SK-N-SH treated with all-trans-retinoic acid at 6 μM for 48 hours (cell line): ENCODE measurements at regions not wholly inside any gene's neighbourhood (a gene's known extent, or its start where the extent isn't known, plus 50 kb on each side); places are given as distances from the start of the nearest gene placed in this dataset.

Experiments
- ATAC-seq: fragments of 200-7000 bp; cut with Tn5 transposase; 3 replicates; pipeline ENCODE4 v1.9.1; 2020; ENCODE audit warnings: mild to moderate bottlenecking, moderate library complexity
- ARNTL ChIP-seq: fragments of 450-650 bp; formaldehyde crosslinking; IDR thresholded peaks from 2 replicates; pipeline ENCODE4 v1.5.0; 2020; ENCODE audit warnings: low read depth, mild to moderate bottlenecking, moderate library complexity, borderline replicate concordance
- BACH2 ChIP-seq: fragments of 250-450 bp; sonication (Bioruptor Pico); IDR thresholded peaks from 2 replicates; pipeline ENCODE4 v1.9.0; 2021; ENCODE audit warnings: mild to moderate bottlenecking, borderline replicate concordance
- CREB5 ChIP-seq: fragments of 250-450 bp; sonication (Bioruptor Pico); IDR thresholded peaks from 2 replicates; pipeline ENCODE4 v1.5.1; 2020; ENCODE audit warnings: low read depth, mild to moderate bottlenecking, moderate library complexity
- CSDC2 ChIP-seq: fragments of 250-450 bp; sonication (Bioruptor Pico); IDR thresholded peaks from 2 replicates; pipeline ENCODE4 v1.5.0; 2020; ENCODE audit warnings: mild to moderate bottlenecking, moderate library complexity
- CSRNP3 ChIP-seq: fragments of 250-450 bp; sonication (Bioruptor Pico); IDR thresholded peaks from 2 replicates; pipeline ENCODE4 v1.5.1; 2021; ENCODE audit warnings: mild to moderate bottlenecking, moderate library complexity
- ESRRG ChIP-seq: fragments of 250-450 bp; sonication (Bioruptor Pico); IDR thresholded peaks from 2 replicates; pipeline ENCODE4 v1.6.1; 2021; ENCODE audit warnings: mild to moderate bottlenecking
- GLIS3 ChIP-seq: fragments of 250-450 bp; sonication (Bioruptor Pico); IDR thresholded peaks from 2 replicates; pipeline ENCODE4 v1.5.0; 2020; ENCODE audit warnings: mild to moderate bottlenecking, moderate library complexity
- OSR1 ChIP-seq: fragments of 250-450 bp; sonication (Bioruptor Pico); IDR thresholded peaks from 2 replicates; pipeline ENCODE4 v1.8.0; 2022; ENCODE audit warnings: moderate library complexity, mild to moderate bottlenecking, inconsistent platforms
- PATZ1 ChIP-seq: fragments of 250-450 bp; sonication (Bioruptor Pico); IDR thresholded peaks from 2 replicates; pipeline ENCODE4 v1.8.0; 2020; ENCODE audit warnings: mild to moderate bottlenecking, moderate library complexity, borderline replicate concordance
- POU6F1 ChIP-seq: fragments of 250-450 bp; sonication (Bioruptor Pico); IDR thresholded peaks from 2 replicates; pipeline ENCODE4 v1.8.0; 2021; ENCODE audit warnings: low read depth, mild to moderate bottlenecking, moderate library complexity, borderline replicate concordance
- PPARA ChIP-seq: fragments of 250-450 bp; sonication (Bioruptor Pico); IDR thresholded peaks from 2 replicates; pipeline ENCODE4 v1.5.0; 2020; ENCODE audit warnings: mild to moderate bottlenecking, borderline replicate concordance
- RARB ChIP-seq: fragments of 250-450 bp; sonication (Bioruptor Pico); IDR thresholded peaks from 2 replicates; pipeline ENCODE4 v1.8.0; 2021; ENCODE audit warnings: mild to moderate bottlenecking, moderate library complexity
- SNAI2 ChIP-seq: fragments of 250-450 bp; sonication (Bioruptor Pico); IDR thresholded peaks from 2 replicates; pipeline ENCODE4 v1.5.0; 2020; ENCODE audit warnings: mild to moderate bottlenecking, moderate library complexity
- TCF4 ChIP-seq: fragments of 250-450 bp; sonication (Bioruptor Pico); IDR thresholded peaks from 2 replicates; pipeline ENCODE4 v1.8.0; 2021; ENCODE audit warnings: mild to moderate bottlenecking, moderate library complexity, borderline replicate concordance
- TOX ChIP-seq: fragments of 250-450 bp; sonication (Bioruptor Pico); IDR thresholded peaks from 2 replicates; pipeline ENCODE4 v1.8.0; 2021; ENCODE audit warnings: mild to moderate bottlenecking, moderate library complexity, borderline replicate concordance
- ZFP30 ChIP-seq: fragments of 450-650 bp; formaldehyde crosslinking; IDR thresholded peaks from 2 replicates; pipeline ENCODE4 v1.5.0; 2022; ENCODE audit warnings: mild to moderate bottlenecking, moderate library complexity
- ZNF565 ChIP-seq: fragments of 450-650 bp; formaldehyde crosslinking; conservative IDR thresholded peaks from 2 replicates; pipeline ENCODE4 v1.5.0; 2020; ENCODE audit warnings: low read depth, mild to moderate bottlenecking, moderate library complexity
- ZNF70 ChIP-seq: fragments of 450-650 bp; formaldehyde crosslinking; IDR thresholded peaks from 2 replicates; pipeline ENCODE4 v1.5.0; 2020; ENCODE audit warnings: mild to moderate bottlenecking, moderate library complexity
- ZNF8 ChIP-seq: fragments of 450-650 bp; formaldehyde crosslinking; IDR thresholded peaks from 2 replicates; pipeline ENCODE4 v1.5.0; 2020; ENCODE audit warnings: mild to moderate bottlenecking, moderate library complexity

GRCh38 chr16:48829336-48830310 is 219.6 kb upstream of the N4BP1 start (continued):
- TF ChIP-seq PATZ1 (CRISPR knock-in tag): no peak
- no peak for TF ChIP-seq RARB (CRISPR knock-in tag)

GRCh38 chr16:48824271-48824670 is 214.3 kb upstream of the N4BP1 start:
- TF ChIP-seq BACH2 (CRISPR knock-in tag): no peak
- no peak for TF ChIP-seq RARB (CRISPR knock-in tag)
- TF ChIP-seq ZNF8 (CRISPR knock-in tag): no peak
- TF ChIP-seq TCF4 (CRISPR knock-in tag): no peak
- TF ChIP-seq ARNTL (CRISPR knock-in tag): no peak
- TF ChIP-seq ZNF70 (CRISPR knock-in tag): no peak
- TF ChIP-seq ESRRG (CRISPR knock-in tag): no peak
- TF ChIP-seq OSR1 (CRISPR knock-in tag): no peak
- TF ChIP-seq SNAI2: no peak
- no peak for TF ChIP-seq GLIS3 (CRISPR knock-in tag)
- TF ChIP-seq POU6F1 (CRISPR knock-in tag): no peak
- TF ChIP-seq, all 23 proteins: peak for 0
- no peak for ATAC-seq

GRCh38 chr16:48822431-48822830 is 212.5 kb upstream of the N4BP1 start:
- TF ChIP-seq PPARA (CRISPR knock-in tag): no peak
- no peak for TF ChIP-seq SNAI2
- no peak for TF ChIP-seq ARNTL (CRISPR knock-in tag)
- TF ChIP-seq TOX (CRISPR knock-in tag): no peak
- TF ChIP-seq TCF4 (CRISPR knock-in tag): no peak
- TF ChIP-seq PATZ1 (CRISPR knock-in tag): no peak
- TF ChIP-seq ZFP30 (CRISPR knock-in tag): no peak
- TF ChIP-seq ZNF70 (CRISPR knock-in tag): no peak
- TF ChIP-seq BACH2 (CRISPR knock-in tag): no peak
- ATAC-seq: no peak

- TF ChIP-seq PPARA (CRISPR knock-in tag) (no peak), OSR1 (CRISPR knock-in tag) (no peak), SNAI2 (no peak), CSRNP3 (CRISPR knock-in tag) (no peak), PATZ1 (CRISPR knock-in tag) (no peak), ZNF70 (CRISPR knock-in tag) (no peak), ARNTL (CRISPR knock-in tag) (no peak), ESRRG (CRISPR knock-in tag) (no peak), CREB5 (no peak), CSDC2 (CRISPR knock-in tag) (no peak), ZNF565 (CRISPR knock-in tag) (no peak)
- no peak for ATAC-seq
Observed at GRCh38 chr16:48820379-48820778, 210.4 kb upstream of the N4BP1 start.
